Activated CD4-positive, alpha-beta memory T cell treated with anti-CD3 and anti-CD28 coated beads for 36 hours (primary cell): ENCODE measurements at regions not wholly inside any gene's neighbourhood (a gene's known extent, or its start where the extent isn't known, plus 50 kb on each side); places are given as distances from the start of the nearest gene placed in this dataset.

Experiments
- CTCF ChIA-PET: fragments of 350-600 bp; sonication (Branson Sonifier 250); formaldehyde crosslinking; loops from one replicate; lab custom pipeline; 2021; ENCODE audit warnings: antibody characterized with exemption, inconsistent platforms; lab: Charles Lee
- POLR2A ChIA-PET: fragments of 350-600 bp; sonication (Branson Sonifier 250); formaldehyde crosslinking; loops from one replicate; lab custom pipeline; 2021; ENCODE audit warnings: antibody characterized with exemption; lab: Charles Lee
- DNase-seq: peaks from one replicate; pipeline ENCODE4 v3.0.0-alpha.2; 2020
- H3K27ac Mint-ChIP-seq: one replicate; pipeline ENCODE4 v1.8.0; 2021; ENCODE audit warnings: mixed read lengths
- H3K27me3 Mint-ChIP-seq: one replicate; pipeline ENCODE4 v1.8.0; 2021; ENCODE audit warnings: mixed read lengths
- H3K36me3 Mint-ChIP-seq: one replicate; pipeline ENCODE4 v1.8.0; 2021; ENCODE audit warnings: mixed read lengths
- H3K4me1 Mint-ChIP-seq: one replicate; pipeline ENCODE4 v1.8.0; 2021; ENCODE audit warnings: low read depth, mixed read lengths
- H3K4me3 Mint-ChIP-seq: one replicate; pipeline ENCODE4 v1.8.0; 2021; ENCODE audit warnings: mild to moderate bottlenecking, mixed read lengths
- H3K9me3 Mint-ChIP-seq: one replicate; pipeline ENCODE4 v1.8.0; 2021; ENCODE audit warnings: mixed read lengths
- intact Hi-C: fragments of 100-400 bp; cut with micrococcal nuclease; formaldehyde crosslinking; loops from one replicate; pipeline ENCODE4 v1.15.1; 2023

- H3K36me3 Mint-ChIP-seq: no peaks in the 10 kb centered on the region
- intact Hi-C loops: no loop called here
- H3K27me3 Mint-ChIP-seq: peaks cover 3% of the 10 kb centered on the region
- H3K4me1 Mint-ChIP-seq: no peaks in the 10 kb centered on the region
- H3K4me3 Mint-ChIP-seq: no peak overlapping the region
- H3K9me3 Mint-ChIP-seq: peaks cover 10% of the 10 kb centered on the region
- no peak overlapping the region for H3K27ac Mint-ChIP-seq
- CTCF ChIA-PET: no interaction called here
- POLR2A ChIA-PET: no interaction called here
- no peak for DNase-seq
These were observed 113.3 kb upstream of the SPRY2 start for GRCh38 chr13:80454245-80454644.

- POLR2A ChIA-PET: no interaction called here
- no peaks in the 10 kb centered on the region for H3K4me1 Mint-ChIP-seq
- peaks cover 3% of the 10 kb centered on the region for H3K27me3 Mint-ChIP-seq
- no peak overlapping the region for H3K4me3 Mint-ChIP-seq
- no peak overlapping the region for H3K27ac Mint-ChIP-seq
- no peak for DNase-seq
- intact Hi-C loops: no loop called here
- CTCF ChIA-PET: no interaction called here
- peaks cover 10% of the 10 kb centered on the region for H3K9me3 Mint-ChIP-seq
- no peaks in the 10 kb centered on the region for H3K36me3 Mint-ChIP-seq
These were observed 111.4 kb upstream of the SPRY2 start for GRCh38 chr13:80452279-80452678.

GRCh38 chr13:80451641-80452040, 110.7 kb upstream of the SPRY2 start:
- no peak overlapping the region for H3K4me3 Mint-ChIP-seq
- peaks cover 3% of the 10 kb centered on the region for H3K27me3 Mint-ChIP-seq
- H3K36me3 Mint-ChIP-seq: no peaks in the 10 kb centered on the region
- peaks cover 10% of the 10 kb centered on the region for H3K9me3 Mint-ChIP-seq
- no peak for DNase-seq
- ChIA-PET POLR2A (no interaction called here), CTCF (no interaction called here)
- no peak overlapping the region for H3K27ac Mint-ChIP-seq
- no peaks in the 10 kb centered on the region for H3K4me1 Mint-ChIP-seq
- intact Hi-C loops: no loop called here

GRCh38 chr13:80450386-80450785, 109.5 kb upstream of the SPRY2 start:
- H3K27ac Mint-ChIP-seq: no peak overlapping the region
- H3K36me3 Mint-ChIP-seq: no peaks in the 10 kb centered on the region
- no peak overlapping the region for H3K4me3 Mint-ChIP-seq
- H3K4me1 Mint-ChIP-seq: no peaks in the 10 kb centered on the region
- POLR2A ChIA-PET: no interaction called here
- CTCF ChIA-PET: no interaction called here
- peaks cover 7% of the 10 kb centered on the region for H3K9me3 Mint-ChIP-seq
- DNase-seq: no peak
- intact Hi-C loops: no loop called here
- H3K27me3 Mint-ChIP-seq: peaks cover 3% of the 10 kb centered on the region

GRCh38 chr13:80448725-80449124, 107.8 kb upstream of the SPRY2 start:
- Mint-ChIP-seq H3K27ac (no peak overlapping the region), H3K36me3 (no peaks in the 10 kb centered on the region), H3K4me3 (no peak overlapping the region), H3K4me1 (no peaks in the 10 kb centered on the region), H3K9me3 (peaks cover 2% of the 10 kb centered on the region), H3K27me3 (peaks cover 3% of the 10 kb centered on the region)
- ChIA-PET CTCF (no interaction called here), POLR2A (no interaction called here)
- intact Hi-C loops: no loop called here
- DNase-seq: no peak

- intact Hi-C loops: no loop called here
- Mint-ChIP-seq H3K36me3 (no peaks in the 10 kb centered on the region), H3K4me3 (no peak overlapping the region), H3K27me3 (peaks cover 3% of the 10 kb centered on the region), H3K4me1 (no peaks in the 10 kb centered on the region), H3K9me3 (peaks cover 2% of the 10 kb centered on the region), H3K27ac (no peak overlapping the region)
- ChIA-PET CTCF (no interaction called here), POLR2A (no interaction called here)
- DNase-seq: no peak
These were observed 106.8 kb upstream of the SPRY2 start for GRCh38 chr13:80447747-80448146.

GRCh38 chr13:80444240-80445015, 103.5 kb upstream of the SPRY2 start:
- no peak overlapping the region for H3K27ac Mint-ChIP-seq
- H3K9me3 Mint-ChIP-seq: peaks cover 2% of the 10 kb centered on the region
- ChIA-PET CTCF (no interaction called here), POLR2A (interaction anchor here (0.6 kb wide), 1 partner anchor 23 kb away, joined by 5 read pairs; no protein-coding TSS in a partner anchor)
- no peaks in the 10 kb centered on the region for H3K27me3 Mint-ChIP-seq
- H3K4me1 Mint-ChIP-seq: no peaks in the 10 kb centered on the region
- no peak overlapping the region for H3K4me3 Mint-ChIP-seq
- H3K36me3 Mint-ChIP-seq: no peaks in the 10 kb centered on the region
- no peak for DNase-seq
- intact Hi-C loops: no loop called here

GRCh38 chr13:80442609-80443008, 101.7 kb upstream of the SPRY2 start:
- intact Hi-C loops: no loop called here
- Mint-ChIP-seq H3K27ac (no peak overlapping the region), H3K36me3 (no peaks in the 10 kb centered on the region), H3K4me1 (no peaks in the 10 kb centered on the region), H3K27me3 (no peaks in the 10 kb centered on the region), H3K4me3 (no peak overlapping the region), H3K9me3 (peaks cover 2% of the 10 kb centered on the region)
- CTCF ChIA-PET: no interaction called here
- POLR2A ChIA-PET: no interaction called here
- no peak for DNase-seq

- no peaks in the 10 kb centered on the region for H3K27me3 Mint-ChIP-seq
- no peak for DNase-seq
- no peak overlapping the region for H3K27ac Mint-ChIP-seq
- no peaks in the 10 kb centered on the region for H3K36me3 Mint-ChIP-seq
- ChIA-PET POLR2A (no interaction called here), CTCF (no interaction called here)
- peaks cover 2% of the 10 kb centered on the region for H3K9me3 Mint-ChIP-seq
- no peaks in the 10 kb centered on the region for H3K4me1 Mint-ChIP-seq
- H3K4me3 Mint-ChIP-seq: no peak overlapping the region
- intact Hi-C loops: no loop called here
These were observed 101.0 kb upstream of the SPRY2 start for GRCh38 chr13:80441968-80442367.

- ChIA-PET POLR2A (no interaction called here), CTCF (no interaction called here)
- no peak overlapping the region for H3K27ac Mint-ChIP-seq
- no peaks in the 10 kb centered on the region for H3K9me3 Mint-ChIP-seq
- H3K4me3 Mint-ChIP-seq: no peak overlapping the region
- no peaks in the 10 kb centered on the region for H3K36me3 Mint-ChIP-seq
- DNase-seq: no peak
- intact Hi-C loops: no loop called here
- no peaks in the 10 kb centered on the region for H3K27me3 Mint-ChIP-seq
- H3K4me1 Mint-ChIP-seq: no peaks in the 10 kb centered on the region
These were observed 97.6 kb upstream of the SPRY2 start for GRCh38 chr13:80438521-80438920.

GRCh38 chr13:80437231-80437630, 96.3 kb upstream of the SPRY2 start:
- no peak overlapping the region for H3K4me3 Mint-ChIP-seq
- ChIA-PET POLR2A (no interaction called here), CTCF (interaction anchor here (1.2 kb wide), 1 partner anchor 65 kb away, joined by 3 read pairs; no protein-coding TSS in a partner anchor)
- H3K9me3 Mint-ChIP-seq: no peaks in the 10 kb centered on the region
- no peaks in the 10 kb centered on the region for H3K27me3 Mint-ChIP-seq
- intact Hi-C loops: no loop called here
- no peak overlapping the region for H3K27ac Mint-ChIP-seq
- H3K4me1 Mint-ChIP-seq: no peaks in the 10 kb centered on the region
- H3K36me3 Mint-ChIP-seq: no peaks in the 10 kb centered on the region
- no peak for DNase-seq

- Mint-ChIP-seq H3K27ac (no peak overlapping the region), H3K36me3 (no peaks in the 10 kb centered on the region), H3K27me3 (no peaks in the 10 kb centered on the region), H3K9me3 (no peaks in the 10 kb centered on the region), H3K4me1 (no peaks in the 10 kb centered on the region), H3K4me3 (no peak overlapping the region)
- ChIA-PET CTCF (interaction anchor here (1.2 kb wide), 1 partner anchor 66 kb away, joined by 3 read pairs; no protein-coding TSS in a partner anchor), POLR2A (no interaction called here)
- intact Hi-C loops: no loop called here
- DNase-seq: no peak
These were observed 95.7 kb upstream of the SPRY2 start for GRCh38 chr13:80436571-80437169.

- CTCF ChIA-PET: no interaction called here
- Mint-ChIP-seq H3K27me3 (no peaks in the 10 kb centered on the region), H3K4me1 (no peaks in the 10 kb centered on the region), H3K36me3 (no peaks in the 10 kb centered on the region), H3K4me3 (no peak overlapping the region), H3K9me3 (no peaks in the 10 kb centered on the region), H3K27ac (no peak overlapping the region)
- intact Hi-C loops: no loop called here
- DNase-seq: no peak
- POLR2A ChIA-PET: no interaction called here
These were observed 89.6 kb upstream of the SPRY2 start for GRCh38 chr13:80430561-80430960.
